ENCODE measurements at regions not wholly inside any gene's neighbourhood (a gene's known extent, or its start where the extent isn't known, plus 50 kb on each side); places are given as distances from the start of the nearest gene placed in this dataset.

DNA sequence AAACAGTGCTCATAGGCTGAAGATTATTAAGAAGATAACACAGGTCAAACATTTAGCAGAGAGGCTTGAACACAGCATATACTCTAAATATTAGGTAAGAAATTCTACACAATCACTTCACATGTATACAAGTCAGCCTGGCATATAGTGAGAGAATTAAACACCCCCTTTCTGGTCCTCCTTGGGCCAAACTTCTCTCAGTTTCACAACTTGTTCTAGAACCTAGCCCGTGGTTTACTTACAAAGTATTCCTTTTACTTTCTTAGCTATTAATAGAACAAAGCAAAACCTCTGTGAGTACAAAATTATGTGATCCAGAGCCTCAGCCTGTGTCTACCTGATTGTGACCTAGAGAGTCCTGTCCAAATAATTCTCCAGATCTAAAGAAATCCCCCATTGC lies 562.8 kb downstream of the TNS1 start:
- Histone ChIP-seq H3K4me1 (ENCODE audit: control insufficient read depth in 1 of 2, insufficient read depth in 1 of 2, low read depth in 1 of 2, low read length in 1 of 2) (no peaks in the 10 kb centered on the region), H3K4me3 (ENCODE audit: low read depth in 1 of 2, low read length in 1 of 2) (no peak overlapping the region), H3K27me3 (no peaks in the 10 kb centered on the region), H3K36me3 (no peaks in the 10 kb centered on the region), H3K9me3 (no peaks in the 10 kb centered on the region), H3K27ac (no peak overlapping the region)
- TF ChIP-seq, protein P1, sequence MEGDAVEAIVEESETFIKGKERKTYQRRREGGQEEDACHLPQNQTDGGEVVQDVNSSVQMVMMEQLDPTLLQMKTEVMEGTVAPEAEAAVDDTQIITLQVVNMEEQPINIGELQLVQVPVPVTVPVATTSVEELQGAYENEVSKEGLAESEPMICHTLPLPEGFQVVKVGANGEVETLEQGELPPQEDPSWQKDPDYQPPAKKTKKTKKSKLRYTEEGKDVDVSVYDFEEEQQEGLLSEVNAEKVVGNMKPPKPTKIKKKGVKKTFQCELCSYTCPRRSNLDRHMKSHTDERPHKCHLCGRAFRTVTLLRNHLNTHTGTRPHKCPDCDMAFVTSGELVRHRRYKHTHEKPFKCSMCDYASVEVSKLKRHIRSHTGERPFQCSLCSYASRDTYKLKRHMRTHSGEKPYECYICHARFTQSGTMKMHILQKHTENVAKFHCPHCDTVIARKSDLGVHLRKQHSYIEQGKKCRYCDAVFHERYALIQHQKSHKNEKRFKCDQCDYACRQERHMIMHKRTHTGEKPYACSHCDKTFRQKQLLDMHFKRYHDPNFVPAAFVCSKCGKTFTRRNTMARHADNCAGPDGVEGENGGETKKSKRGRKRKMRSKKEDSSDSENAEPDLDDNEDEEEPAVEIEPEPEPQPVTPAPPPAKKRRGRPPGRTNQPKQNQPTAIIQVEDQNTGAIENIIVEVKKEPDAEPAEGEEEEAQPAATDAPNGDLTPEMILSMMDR (IDR thresholded peaks at IDR 0.05) = no peak

DNA sequence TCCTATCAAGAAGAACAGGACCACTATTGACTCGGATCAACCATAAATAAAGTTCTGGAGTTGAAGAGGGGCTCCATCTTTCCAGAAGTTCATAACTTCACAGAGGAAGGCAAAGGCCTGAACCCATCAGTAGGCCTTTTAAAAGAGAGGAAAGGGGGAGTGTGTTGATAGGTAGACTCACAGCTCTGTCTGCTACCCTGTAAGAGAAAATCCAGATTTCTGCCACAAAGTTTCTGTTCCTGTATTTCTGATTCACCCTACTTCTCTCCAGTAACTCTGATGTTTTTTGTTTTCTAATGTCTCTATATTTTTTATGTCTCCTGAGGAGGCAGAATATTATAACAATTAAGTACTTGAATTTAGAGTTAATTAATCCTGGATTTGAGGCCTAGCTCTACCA lies 564.0 kb downstream of the TNS1 start:
- TF ChIP-seq, protein P1 (IDR thresholded peaks at IDR 0.05) = no peak
- H3K27me3 ChIP-seq = no peaks in the 10 kb centered on the region
- no peaks in the 10 kb centered on the region for H3K9me3 ChIP-seq
- no peak overlapping the region for H3K27ac ChIP-seq
- H3K36me3 ChIP-seq = no peaks in the 10 kb centered on the region
- no peaks in the 10 kb centered on the region for H3K4me1 ChIP-seq (ENCODE audit: control insufficient read depth in 1 of 2, insufficient read depth in 1 of 2, low read depth in 1 of 2, low read length in 1 of 2)
- no peak overlapping the region for H3K4me3 ChIP-seq (ENCODE audit: low read depth in 1 of 2, low read length in 1 of 2)

DNA sequence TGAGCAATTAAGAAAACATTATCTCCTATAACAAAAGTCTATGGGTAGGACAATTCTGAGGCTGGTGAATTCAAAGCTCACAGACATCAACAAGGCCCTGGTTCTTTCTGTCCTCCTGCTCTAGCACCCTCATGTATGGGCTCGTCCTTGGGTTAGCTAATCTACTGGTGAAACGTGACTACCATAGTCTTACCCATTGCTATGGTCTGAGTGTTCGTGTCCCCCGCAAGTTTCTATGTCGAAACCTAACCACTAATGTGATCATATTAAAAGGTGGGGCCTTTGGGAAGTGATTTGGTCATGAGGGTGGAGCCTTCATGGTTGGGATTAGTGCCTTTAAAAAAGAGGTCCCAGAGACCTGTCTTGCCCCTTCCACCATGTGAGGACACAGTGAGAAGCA lies 564.7 kb downstream of the TNS1 start:
- TF ChIP-seq, protein P1 (IDR thresholded peaks at IDR 0.05) = no peak
- Histone ChIP-seq H3K27me3 (no peaks in the 10 kb centered on the region), H3K36me3 (no peaks in the 10 kb centered on the region), H3K27ac (no peak overlapping the region), H3K4me1 (ENCODE audit: control insufficient read depth in 1 of 2, insufficient read depth in 1 of 2, low read depth in 1 of 2, low read length in 1 of 2) (no peaks in the 10 kb centered on the region), H3K4me3 (ENCODE audit: low read depth in 1 of 2, low read length in 1 of 2) (no peak overlapping the region), H3K9me3 (no peaks in the 10 kb centered on the region)

DNA sequence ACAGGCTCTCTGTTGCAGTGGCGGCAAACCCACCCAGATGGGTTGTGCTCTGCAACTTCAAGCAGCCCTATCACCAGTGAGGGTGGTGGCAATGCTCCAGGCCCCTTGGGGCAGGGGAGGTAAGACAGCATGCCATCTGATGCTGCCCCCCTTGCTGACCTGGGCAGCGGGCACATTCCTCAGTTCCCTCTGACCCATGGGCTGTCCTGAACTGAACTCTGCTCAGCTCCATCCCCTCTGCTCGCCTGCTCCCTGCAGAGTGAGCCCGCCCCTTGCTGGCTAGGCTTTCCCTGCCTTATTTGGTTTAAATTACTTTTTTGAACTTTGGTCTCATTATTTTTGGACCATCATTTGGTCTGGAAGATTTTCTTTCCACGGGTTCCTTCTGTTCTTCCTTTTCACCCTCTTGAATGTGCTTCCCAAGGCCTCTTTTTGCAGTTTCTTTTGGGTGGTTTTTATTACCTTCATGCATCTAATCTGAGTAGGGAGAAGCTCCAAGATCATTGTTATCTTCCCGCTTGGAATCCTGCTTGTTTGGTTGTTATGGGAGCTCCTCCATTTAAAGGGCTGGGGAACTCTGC lies 565.4 kb downstream of the TNS1 start:
- Histone ChIP-seq H3K36me3 (no peaks in the 10 kb centered on the region), H3K4me3 (ENCODE audit: low read depth in 1 of 2, low read length in 1 of 2) (no peak overlapping the region), H3K9me3 (no peaks in the 10 kb centered on the region), H3K27ac (no peak overlapping the region), H3K4me1 (ENCODE audit: control insufficient read depth in 1 of 2, insufficient read depth in 1 of 2, low read depth in 1 of 2, low read length in 1 of 2) (no peaks in the 10 kb centered on the region), H3K27me3 (no peaks in the 10 kb centered on the region)
- TF ChIP-seq, protein P1 (IDR thresholded peaks at IDR 0.05) = no peak

DNA sequence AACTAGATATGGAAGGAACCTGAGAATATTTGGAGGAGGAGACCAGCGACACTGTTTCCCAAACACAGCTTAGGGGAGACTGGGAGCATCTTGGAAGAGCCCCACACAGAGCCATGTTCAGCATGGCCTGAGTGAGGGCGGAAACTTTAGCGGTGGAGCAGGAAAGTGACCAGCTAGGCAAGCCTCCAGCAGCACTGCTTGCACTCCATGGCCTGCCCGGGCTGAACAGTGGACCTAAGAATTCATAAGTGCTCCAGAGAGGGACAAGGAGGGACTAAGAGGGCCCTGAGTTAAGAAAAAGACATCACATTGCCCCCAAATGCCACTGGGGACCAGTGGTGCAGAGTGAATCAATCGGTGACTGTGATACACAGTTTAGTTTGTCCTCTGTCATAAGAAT lies 566.4 kb downstream of the TNS1 start:
- no peaks in the 10 kb centered on the region for H3K36me3 ChIP-seq
- H3K27me3 ChIP-seq = no peaks in the 10 kb centered on the region
- TF ChIP-seq, protein P1 (IDR thresholded peaks at IDR 0.05) = no peak
- H3K27ac ChIP-seq = no peak overlapping the region
- no peaks in the 10 kb centered on the region for H3K4me1 ChIP-seq (ENCODE audit: control insufficient read depth in 1 of 2, insufficient read depth in 1 of 2, low read depth in 1 of 2, low read length in 1 of 2)
- H3K9me3 ChIP-seq = no peaks in the 10 kb centered on the region
- no peak overlapping the region for H3K4me3 ChIP-seq (ENCODE audit: low read depth in 1 of 2, low read length in 1 of 2)

All from neutrophil (primary cell).